SK-N-SH (cell line): ENCODE measurements at regions not wholly inside any gene's neighbourhood (a gene's known extent, or its start where the extent isn't known, plus 50 kb on each side); places are given as distances from the start of the nearest gene placed in this dataset.

Experiments
- CTCF ChIA-PET: fragments of 300-600, 350-600 bp; formaldehyde crosslinking; extraction: SDS; loops from one replicate; lab custom pipeline; 2021; lab: Yijun Ruan, JAX
- POLR2A ChIA-PET: fragments of 350-600 bp; sonication (Branson Sonifier 250); formaldehyde crosslinking; extraction: SDS; loops from one replicate; lab custom pipeline; 2020; ENCODE audit warnings: antibody characterized with exemption, inconsistent platforms; lab: Yijun Ruan, JAX
- DNase-seq: peaks from one replicate; pipeline ENCODE4 v3.0.0; 2012
- H2AFZ ChIP-seq: fragments of 200-600 bp; sonication (generic); 2 replicates; pipeline ENCODE4 v1.8.1; 2016; ENCODE audit warnings: antibody characterized with exemption, mild to moderate bottlenecking, low read depth
- H3F3A ChIP-seq: fragments of 200-600 bp; sonication (generic); replicated peaks from 2 replicates; pipeline ENCODE3; 2016; ENCODE audit warnings: antibody characterized with exemption, mild to moderate bottlenecking; ENCODE audit not compliant: insufficient read depth
- H3K27ac ChIP-seq, 2 experiments: fragments of 200-500 bp in 1 of 2; fragments of 200-600 bp in 1 of 2; sonication (Bioruptor generic) in 1 of 2; sonication (generic), shearing (Covaris generic) in 1 of 2; 2 replicates each; pipeline versions ENCODE4 v1.5.1 to v1.6.1; 2014 to 2016; ENCODE audit warnings: low read depth in 2 of 2, inconsistent platforms in 1 of 2, low read length in 1 of 2, mild to moderate bottlenecking in 1 of 2, mixed read lengths in 1 of 2
- H3K27me3 ChIP-seq: fragments of 200-600 bp; sonication (generic), shearing (Covaris generic); 2 replicates; pipeline ENCODE4 v1.6.1; 2016; ENCODE audit warnings: mixed run types; ENCODE audit not compliant: insufficient read depth
- H3K36me3 ChIP-seq, 2 experiments: fragments of 200-500 bp in 1 of 2; fragments of 200-600 bp in 1 of 2; sonication (Bioruptor generic) in 1 of 2; sonication (generic) in 1 of 2; replicated peaks in 1 of 2; 2 replicates each; pipeline versions ENCODE3 to v1.5.1; 2014 to 2016; ENCODE audit warnings: low read length in 1 of 2, mild to moderate bottlenecking in 1 of 2; ENCODE audit not compliant: insufficient read depth in 2 of 2, control insufficient read depth in 1 of 2
- H3K4me1 ChIP-seq, 2 experiments: fragments of 200-500 bp in 1 of 2; fragments of 200-600 bp in 1 of 2; sonication (Bioruptor generic) in 1 of 2; sonication (generic), shearing (Covaris generic) in 1 of 2; 2 replicates each; pipeline versions ENCODE4 v1.5.1 to v1.6.1; 2014 to 2016; ENCODE audit warnings: low read depth in 1 of 2, low read length in 1 of 2, mixed run types in 1 of 2; ENCODE audit not compliant: insufficient read depth in 2 of 2, control insufficient read depth in 1 of 2
- H3K4me2 ChIP-seq: fragments of 200-600 bp; sonication (generic), shearing (Covaris generic); 2 replicates; pipeline ENCODE4 v1.6.1; 2017; ENCODE audit warnings: mixed run types
- H3K4me3 ChIP-seq, 2 experiments: fragments of 200-500 bp in 1 of 2; fragments of 200-600 bp in 1 of 2; sonication (Bioruptor generic) in 1 of 2; sonication (generic), shearing (Covaris generic) in 1 of 2; 2 replicates each; pipeline versions ENCODE4 v1.5.1 to v1.8.1; 2014 to 2016; ENCODE audit warnings: low read depth in 2 of 2, inconsistent platforms in 1 of 2, low read length in 1 of 2, mild to moderate bottlenecking in 1 of 2, mixed read lengths in 1 of 2, moderate library complexity in 1 of 2
- H3K79me2 ChIP-seq: fragments of 200-600 bp; sonication (generic); 2 replicates; pipeline ENCODE4 v1.8.1; 2017; ENCODE audit warnings: mild to moderate bottlenecking; ENCODE audit not compliant: insufficient read depth
- H3K9ac ChIP-seq: fragments of 200-600 bp; sonication (generic); 2 replicates; pipeline ENCODE4 v1.6.1; 2017; ENCODE audit warnings: mixed run types
- H3K9me2 ChIP-seq: fragments of 200-600 bp; sonication (generic); 2 replicates; pipeline ENCODE4 v1.6.1; 2017; ENCODE audit warnings: mixed run types
- H3K9me3 ChIP-seq: fragments of 200-600 bp; sonication (generic); 2 replicates; pipeline ENCODE4 v1.6.1; 2017; ENCODE audit warnings: mixed run types, mild to moderate bottlenecking, moderate library complexity
- H4K20me1 ChIP-seq: fragments of 200-600 bp; sonication (generic); 2 replicates; pipeline ENCODE4 v1.6.1; 2017; ENCODE audit warnings: mild to moderate bottlenecking, mixed run types; ENCODE audit not compliant: insufficient read depth
- CTCF ChIP-seq: fragments of 200-600 bp; sonication (generic); IDR thresholded peaks from 2 replicates; pipeline ENCODE4 v1.6.1; 2017; ENCODE audit warnings: antibody characterized with exemption, mild to moderate bottlenecking, moderate library complexity
- ELF1 ChIP-seq: IDR thresholded peaks from 2 replicates; pipeline ENCODE4 v1.4.0; 2012
- EP300 ChIP-seq, 2 experiments: IDR thresholded peaks; 2 replicates each; pipeline versions ENCODE4 v1.4.0 to v1.6.1; 2012; ENCODE audit warnings: borderline replicate concordance in 1 of 2, low read depth in 1 of 2, low read length in 1 of 2
- EZH2phosphoT487 ChIP-seq: fragments of 200-600 bp; sonication (generic); IDR thresholded peaks from 2 replicates; pipeline ENCODE4 v1.6.1; 2017; ENCODE audit warnings: low read depth, mixed run types, mild to moderate bottlenecking, antibody characterized with exemption, moderate library complexity, borderline replicate concordance
- FOSL2 ChIP-seq: IDR thresholded peaks from 2 replicates; pipeline ENCODE4 v1.4.0; 2012; ENCODE audit warnings: low read depth, mild to moderate bottlenecking, moderate library complexity, borderline replicate concordance
- FOXJ3 ChIP-seq: sonication (generic); formaldehyde crosslinking; IDR thresholded peaks from 2 replicates; pipeline ENCODE4 v1.5.1; 2020; ENCODE audit warnings: mild to moderate bottlenecking, missing genetic modification reagents
- FOXM1 ChIP-seq: IDR thresholded peaks from 2 replicates; pipeline ENCODE4 v1.4.0; 2012; ENCODE audit warnings: low read depth, mild to moderate bottlenecking
- GATA2 ChIP-seq: sonication (generic); formaldehyde crosslinking; IDR thresholded peaks from 2 replicates; pipeline ENCODE4 v1.5.0; 2020; ENCODE audit warnings: mild to moderate bottlenecking, missing genetic modification reagents
- MXI1 ChIP-seq: IDR thresholded peaks from 2 replicates; pipeline ENCODE4 v1.6.1; 2012; ENCODE audit warnings: mild to moderate bottlenecking, low read depth, low read length, improper control_type of control experiment
- PBX3 ChIP-seq: IDR thresholded peaks from 2 replicates; pipeline ENCODE4; 2012
- RCOR1 ChIP-seq: fragments of 150-350 bp; IDR thresholded peaks from 2 replicates; pipeline ENCODE4 v1.6.1; 2017; ENCODE audit warnings: antibody characterized with exemption, low read length
- RFX5 ChIP-seq: IDR thresholded peaks from 2 replicates; pipeline ENCODE4 v1.6.1; 2012; ENCODE audit warnings: mild to moderate bottlenecking, improper control_type of control experiment, low read length
- RXRA ChIP-seq: IDR thresholded peaks from 2 replicates; pipeline ENCODE4 v1.4.0; 2012; ENCODE audit warnings: low read depth, mild to moderate bottlenecking, borderline replicate concordance
- TCF12 ChIP-seq: IDR thresholded peaks from 2 replicates; pipeline ENCODE4 v1.4.0; 2012
- YY1 ChIP-seq: IDR thresholded peaks from 2 replicates; pipeline ENCODE4 v1.4.0; 2012; ENCODE audit warnings: low read depth, mild to moderate bottlenecking
- WGBS: methylation state at CpG from one replicate; pipeline ENCODE4 v1.1.6; 2017; ENCODE audit warnings: low lambda C conversion rate; 5-methylcytosine and 5-hydroxymethylcytosine counted together
- TF ChIP-seq, protein P1 (sequence below): IDR thresholded peaks from 2 replicates; pipeline ENCODE4 v1.4.0; 2012; ENCODE audit warnings: low read depth
- TF ChIP-seq, protein P2 (sequence below): IDR thresholded peaks from 2 replicates; pipeline ENCODE4 v1.6.1; 2012; ENCODE audit warnings: mild to moderate bottlenecking, low read depth, low read length, moderate library complexity

DNA sequence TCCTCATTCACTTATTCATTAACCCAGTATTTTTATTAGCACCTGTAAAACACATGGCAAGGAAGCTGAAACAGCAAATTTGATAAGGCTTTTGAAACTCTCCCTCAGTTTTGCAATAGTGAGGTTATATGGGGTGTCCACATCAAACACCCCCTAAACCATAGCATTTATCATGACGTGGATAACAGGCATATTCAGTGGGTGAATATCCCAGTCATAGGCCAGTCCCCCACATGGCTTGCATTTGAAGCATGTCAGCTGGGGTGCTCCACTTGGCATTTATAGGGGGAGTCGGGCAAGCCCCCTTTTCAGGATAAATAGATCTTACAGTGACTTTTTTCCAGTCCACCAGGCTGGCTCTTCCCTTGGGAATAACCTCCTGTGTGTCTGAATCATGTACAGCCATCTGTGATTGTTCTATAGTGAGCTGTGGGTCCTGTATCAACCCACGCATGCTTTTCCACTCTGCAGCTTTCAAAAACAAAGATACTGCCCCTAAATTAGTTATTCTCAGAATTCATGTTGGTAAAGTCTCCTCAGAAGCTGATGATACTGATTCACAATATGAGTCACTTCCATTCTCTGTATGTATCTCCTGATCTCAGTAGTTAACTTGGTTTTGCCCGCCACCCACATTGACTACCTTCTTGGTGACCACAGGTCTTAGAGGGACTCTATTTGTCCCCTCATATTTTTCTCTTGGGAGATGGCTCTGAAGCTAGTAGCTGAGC is 84.4 kb upstream of the SPIN1 start:
- CTCF ChIA-PET = interaction anchor here (0.7 to 1.7 kb wide), 2 partner anchors 23 to 1245 kb away, joined by 3 to 4 read pairs; no protein-coding TSS in a partner anchor
- no peaks in the 10 kb centered on the region for H3K36me3 ChIP-seq
- peak overlapping the region; percentile 27; the same call in 1 of the 2 replicates for H3K4me2 ChIP-seq

DNA sequence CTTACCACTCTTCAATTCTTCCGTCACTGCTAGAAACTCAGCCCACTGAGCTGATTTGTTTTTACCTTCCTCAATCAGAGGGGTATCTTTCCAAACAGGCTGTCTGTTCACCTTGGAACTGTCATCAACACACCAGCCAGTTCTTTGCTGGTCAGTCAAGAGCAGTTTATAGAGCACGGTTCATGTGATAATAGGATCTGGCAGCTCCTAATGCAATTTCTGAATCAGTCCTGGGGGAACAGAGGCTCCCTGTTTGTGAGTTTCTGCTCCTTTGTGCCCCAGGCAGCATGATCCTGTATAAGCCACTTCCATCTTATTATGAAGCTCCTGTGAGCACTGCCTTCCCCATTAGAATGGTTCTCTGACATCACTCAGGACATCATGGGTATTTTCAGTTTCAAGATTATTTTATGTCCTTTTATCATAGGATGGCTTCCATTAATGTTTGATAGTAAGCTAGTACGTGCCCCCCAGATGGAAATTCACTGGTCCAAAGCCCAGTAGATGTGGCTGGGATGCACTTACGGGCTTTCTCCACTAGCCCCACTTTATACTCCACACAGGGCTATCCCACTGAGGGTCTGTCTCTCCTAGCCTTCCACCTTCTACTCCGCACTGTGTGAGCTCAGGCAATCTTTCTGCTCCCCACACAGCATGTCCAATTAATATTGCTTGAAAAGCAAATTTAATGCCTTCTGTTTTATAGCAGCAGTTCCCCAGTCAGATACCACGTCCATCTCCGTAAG is 85.5 kb upstream of the SPIN1 start:
- Histone ChIP-seq H3K36me3 (no peaks in the 10 kb centered on the region), H3K27me3 (no peaks in the 10 kb centered on the region), H2AFZ (no peak overlapping the region), H3K4me1 (peaks cover 0 to 6% of the 10 kb centered on the region in 2 experiments; a peak in 1 of 4 replicates), H3K27ac (0 out of 4 replicates have a peak overlapping the region, but pooled peaks of 1 of the 2 experiments have one; percentile 16), H3K9me2 (no peaks in the 10 kb centered on the region), H3K4me2 (no peak overlapping the region), H3K79me2 (no peaks in the 10 kb centered on the region), H3K9ac (no peak overlapping the region), H3K9me3 (no peaks in the 10 kb centered on the region), H4K20me1 (no peaks in the 10 kb centered on the region), H3K4me3 (no peak overlapping the region), H3F3A (no peaks in the 10 kb centered on the region)
- ChIA-PET POLR2A (no interaction called here), CTCF (interaction anchor here (0.6 to 1.1 kb wide), 3 partner anchors 9 to 276 kb away, joined by 3 to 4 read pairs (median 3); no protein-coding TSS in a partner anchor)
- WGBS = 52% methylated on average over 7 of the region's 7 CpGs
- peak; percentile 47 for DNase-seq
- TF ChIP-seq CTCF (no peak), TCF12 (no peak), FOXM1 (no peak), PBX3 (no peak), FOXJ3 (CRISPR knock-in tag) (0 out of 2 replicates have a peak, but pooled peaks have one; percentile 22), ELF1 (no peak), GATA2 (CRISPR knock-in tag) (no peak), RFX5 (no peak), MXI1 (no peak), RXRA (no peak), EP300 (IDR thresholded peaks at IDR 0.05; ENCODE audit: borderline replicate concordance in 1 of 2, low read depth in 1 of 2, low read length in 1 of 2) (peak in 1 of 2 experiments; percentile 32; a peak in 1 of 4 replicates), RCOR1 (no peak), EZH2phosphoT487 (no peak), YY1 (no peak)
- TF ChIP-seq, protein P1, sequence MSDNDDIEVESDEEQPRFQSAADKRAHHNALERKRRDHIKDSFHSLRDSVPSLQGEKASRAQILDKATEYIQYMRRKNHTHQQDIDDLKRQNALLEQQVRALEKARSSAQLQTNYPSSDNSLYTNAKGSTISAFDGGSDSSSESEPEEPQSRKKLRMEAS = no peak
- TF ChIP-seq, protein P2, sequence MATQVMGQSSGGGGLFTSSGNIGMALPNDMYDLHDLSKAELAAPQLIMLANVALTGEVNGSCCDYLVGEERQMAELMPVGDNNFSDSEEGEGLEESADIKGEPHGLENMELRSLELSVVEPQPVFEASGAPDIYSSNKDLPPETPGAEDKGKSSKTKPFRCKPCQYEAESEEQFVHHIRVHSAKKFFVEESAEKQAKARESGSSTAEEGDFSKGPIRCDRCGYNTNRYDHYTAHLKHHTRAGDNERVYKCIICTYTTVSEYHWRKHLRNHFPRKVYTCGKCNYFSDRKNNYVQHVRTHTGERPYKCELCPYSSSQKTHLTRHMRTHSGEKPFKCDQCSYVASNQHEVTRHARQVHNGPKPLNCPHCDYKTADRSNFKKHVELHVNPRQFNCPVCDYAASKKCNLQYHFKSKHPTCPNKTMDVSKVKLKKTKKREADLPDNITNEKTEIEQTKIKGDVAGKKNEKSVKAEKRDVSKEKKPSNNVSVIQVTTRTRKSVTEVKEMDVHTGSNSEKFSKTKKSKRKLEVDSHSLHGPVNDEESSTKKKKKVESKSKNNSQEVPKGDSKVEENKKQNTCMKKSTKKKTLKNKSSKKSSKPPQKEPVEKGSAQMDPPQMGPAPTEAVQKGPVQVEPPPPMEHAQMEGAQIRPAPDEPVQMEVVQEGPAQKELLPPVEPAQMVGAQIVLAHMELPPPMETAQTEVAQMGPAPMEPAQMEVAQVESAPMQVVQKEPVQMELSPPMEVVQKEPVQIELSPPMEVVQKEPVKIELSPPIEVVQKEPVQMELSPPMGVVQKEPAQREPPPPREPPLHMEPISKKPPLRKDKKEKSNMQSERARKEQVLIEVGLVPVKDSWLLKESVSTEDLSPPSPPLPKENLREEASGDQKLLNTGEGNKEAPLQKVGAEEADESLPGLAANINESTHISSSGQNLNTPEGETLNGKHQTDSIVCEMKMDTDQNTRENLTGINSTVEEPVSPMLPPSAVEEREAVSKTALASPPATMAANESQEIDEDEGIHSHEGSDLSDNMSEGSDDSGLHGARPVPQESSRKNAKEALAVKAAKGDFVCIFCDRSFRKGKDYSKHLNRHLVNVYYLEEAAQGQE = no peak

More for the DNA sequence above, 84.4 kb upstream of the SPIN1 start:
- Histone ChIP-seq H3K79me2 (no peaks in the 10 kb centered on the region), H3F3A (no peaks in the 10 kb centered on the region), H3K4me1 (peaks cover 0 to 6% of the 10 kb centered on the region in 2 experiments; a peak in 1 of 4 replicates), H2AFZ (no peak overlapping the region), H3K9me3 (no peaks in the 10 kb centered on the region), H3K27me3 (no peaks in the 10 kb centered on the region), H4K20me1 (no peaks in the 10 kb centered on the region), H3K4me3 (no peak overlapping the region), H3K27ac (no peak overlapping the region), H3K9ac (no peak overlapping the region), H3K9me2 (no peaks in the 10 kb centered on the region)
- POLR2A ChIA-PET = no interaction called here
- TF ChIP-seq EZH2phosphoT487 (no peak), FOSL2 (peak; percentile 15; the same call in 1 of the 2 replicates)
- WGBS = 52% methylated on average over 4 of the region's 4 CpGs
- no peak for DNase-seq
